GM12878 (cell line): ENCODE measurements at regions not wholly inside any gene's neighbourhood (a gene's known extent, or its start where the extent isn't known, plus 50 kb on each side); places are given as distances from the start of the nearest gene placed in this dataset.

Source experiments
- ATAC-seq: fragments of 200-7000 bp; cut with Tn5 transposase; 3 replicates; pipeline ENCODE4 v1.9.1; 2020; ENCODE audit warnings: mild to moderate bottlenecking, moderate library complexity
- BruUV-seq: library from RNA; stranded (reverse); fragments of 400-500 nt; replicated peaks from 2 replicates; lab custom pipeline; 2021; lab: Mats Ljungman, UMichigan
- CTCF ChIA-PET: fragments of 300-600 bp; sonication (Branson Sonifier 250); formaldehyde crosslinking; extraction: SDS; loops from one replicate; lab custom pipeline; 2021; ENCODE audit warnings: inconsistent platforms; lab: Yijun Ruan, JAX
- POLR2A ChIA-PET: fragments of 350-600 bp; formaldehyde crosslinking; extraction: SDS; loops from one replicate; lab custom pipeline; 2021; ENCODE audit warnings: inconsistent platforms; lab: Charles Lee
- RAD21 ChIA-PET: fragments of 300-600 bp; sonication (Branson Sonifier 250); formaldehyde crosslinking; loops from one replicate; lab custom pipeline; 2023; ENCODE audit warnings: antibody characterized with exemption; ENCODE audit not compliant: unreplicated experiment; lab: Charles Lee
- SMC1A ChIA-PET: fragments of 300-600 bp; sonication (Branson Sonifier 250); formaldehyde crosslinking; loops from one replicate; lab custom pipeline; 2023; ENCODE audit not compliant: unreplicated experiment, uncharacterized antibody; lab: Charles Lee
- DNase-seq: peaks from one replicate; pipeline ENCODE4 v3.0.0-alpha.2; 2011; ENCODE audit warnings: low read depth, low spot score
- FAIRE-seq: peaks from 3 replicates; lab custom pipeline; 2011; peaks lifted over from hg19 to GRCh38; lab: Jason Lieb, UNC
- H2AFZ ChIP-seq: 2 replicates; pipeline ENCODE4 v1.6.0; 2011; ENCODE audit warnings: low read depth, low read length, control low read depth; ENCODE audit not compliant: control insufficient read depth
- H3K27ac ChIP-seq: 2 replicates; pipeline ENCODE4 v1.5.1; 2011; ENCODE audit warnings: control low read depth; ENCODE audit not compliant: control insufficient read depth, insufficient read depth
- H3K27me3 ChIP-seq, 2 experiments: replicated peaks in 1 of 2; 2 replicates each; pipeline versions ENCODE4 v1.6.0 to v1.6.1; 2011; ENCODE audit warnings: low read length in 1 of 2; ENCODE audit not compliant: control insufficient read depth in 2 of 2, insufficient read depth in 2 of 2
- H3K36me3 ChIP-seq, 2 experiments: 2 replicates each; pipeline ENCODE4 v1.5.1; 2011; ENCODE audit warnings: low read length in 1 of 2; ENCODE audit not compliant: control insufficient read depth in 2 of 2, insufficient read depth in 2 of 2
- H3K4me1 ChIP-seq: 2 replicates; pipeline ENCODE4 v1.6.1; 2011; ENCODE audit warnings: mild to moderate bottlenecking, low read length, moderate library complexity, mixed read lengths; ENCODE audit not compliant: control insufficient read depth, insufficient read depth
- H3K4me2 ChIP-seq: 2 replicates; pipeline ENCODE4 v1.6.0; 2011; ENCODE audit warnings: control low read depth; ENCODE audit not compliant: control insufficient read depth, insufficient read depth
- H3K4me3 ChIP-seq: fragments of 200-600 bp; sonication (generic); 2 replicates; pipeline ENCODE4 v1.5.1; 2016
- H3K79me2 ChIP-seq: 2 replicates; pipeline ENCODE4 v1.6.0; 2011; ENCODE audit warnings: low read length; ENCODE audit not compliant: control insufficient read depth, insufficient read depth
- H3K9ac ChIP-seq: 2 replicates; pipeline ENCODE4 v1.8.0; 2011; ENCODE audit warnings: low read length, control low read depth, mixed read lengths; ENCODE audit not compliant: control insufficient read depth, insufficient read depth
- H3K9me3 ChIP-seq: replicated peaks from 3 replicates; pipeline ENCODE4 v1.5.1; 2011; ENCODE audit warnings: mild to moderate bottlenecking, low read length; ENCODE audit not compliant: control insufficient read depth, insufficient read depth
- H4K20me1 ChIP-seq: 2 replicates; pipeline ENCODE4 v1.6.0; 2011; ENCODE audit not compliant: control insufficient read depth, insufficient read depth
- BCLAF1 ChIP-seq: fragments of 450-650 bp; IDR thresholded peaks from 2 replicates; pipeline ENCODE4 v1.6.1; 2017; ENCODE audit warnings: antibody characterized with exemption, mild to moderate bottlenecking, moderate library complexity
- BRCA1 ChIP-seq: IDR thresholded peaks from 2 replicates; pipeline ENCODE4 v1.6.1; 2011; ENCODE audit warnings: low read depth, low read length, improper control_type of control experiment
- CBFB ChIP-seq: IDR thresholded peaks from 2 replicates; pipeline ENCODE4 v1.6.1; 2016; ENCODE audit warnings: antibody characterized with exemption, low read depth
- FOXM1 ChIP-seq: IDR thresholded peaks from 2 replicates; pipeline ENCODE4 v1.6.1; 2012; ENCODE audit warnings: low read depth, mild to moderate bottlenecking, inconsistent platforms, low read length, moderate library complexity
- HDAC2 ChIP-seq: fragments of 200-600 bp; sonication (generic); IDR thresholded peaks from 2 replicates; pipeline ENCODE4 v1.6.1; 2017
- MYB ChIP-seq: fragments of 150-350 bp; IDR thresholded peaks from 2 replicates; pipeline ENCODE4 v1.6.1; 2014; ENCODE audit warnings: mild to moderate bottlenecking, low read depth, low read length, borderline replicate concordance
- NR2C2 ChIP-seq: IDR thresholded peaks from 2 replicates; pipeline ENCODE4 v1.6.1; 2011; ENCODE audit warnings: borderline replicate concordance, low read depth; ENCODE audit not compliant: control insufficient read depth, insufficient read length
- POLR2A ChIP-seq: IDR thresholded peaks from 2 replicates; pipeline ENCODE4 v1.6.1; 2011; ENCODE audit warnings: low read depth, mild to moderate bottlenecking, low read length
- RB1 ChIP-seq: fragments of 450-650 bp; formaldehyde crosslinking; IDR thresholded peaks from 2 replicates; pipeline ENCODE4 v1.6.1; 2017; ENCODE audit warnings: mild to moderate bottlenecking, borderline replicate concordance
- RUNX3 ChIP-seq: IDR thresholded peaks from 2 replicates; pipeline ENCODE4 v1.6.1; 2012; ENCODE audit warnings: low read length, inconsistent platforms
- TARDBP ChIP-seq: IDR thresholded peaks from 2 replicates; pipeline ENCODE4 v1.6.1; 2016; ENCODE audit warnings: borderline replicate concordance
- ZNF24 ChIP-seq: fragments of 450-650 bp; IDR thresholded peaks from 2 replicates; pipeline ENCODE4 v1.6.1; 2017; ENCODE audit warnings: antibody characterized with exemption, mild to moderate bottlenecking
- WGBS: methylation state at CpG from one replicate; pipeline ENCODE4 v1.1.6; 2016; ENCODE audit warnings: low lambda C conversion rate; ENCODE audit not compliant: insufficient replicate concordance, insufficient coverage; ENCODE audit errors: missing lambda C conversion rate; 5-methylcytosine and 5-hydroxymethylcytosine counted together
- in situ Hi-C: fragments of 300-500 bp; cut with MboI; formaldehyde crosslinking; loops from 9 replicates; pipeline ENCODE4 v1.14.3; 2018; ENCODE audit warnings: mixed read lengths
- intact Hi-C: fragments of 100-400 bp; cut with micrococcal nuclease; formaldehyde crosslinking; loops from one replicate; pipeline ENCODE4 v1.14.2; 2022; ENCODE audit not compliant: unreplicated experiment
- TF ChIP-seq, protein P1 (sequence below): fragments of 450-650 bp; IDR thresholded peaks from 2 replicates; pipeline ENCODE4 v1.6.1; 2016; ENCODE audit warnings: mild to moderate bottlenecking

- SMC1A ChIA-PET = interaction anchor here (1.3 kb wide), 1 partner anchor 21 kb away, joined by 4 read pairs; no protein-coding TSS in a partner anchor
- Histone ChIP-seq H3K79me2 (no peaks in the 10 kb centered on the region), H2AFZ (no peak overlapping the region), H3K4me1 (no peaks in the 10 kb centered on the region), H3K27ac (no peak overlapping the region), H3K4me3 (no peak overlapping the region), H3K36me3 (no peaks in the 10 kb centered on the region), H3K9me3 (no peaks in the 10 kb centered on the region), H3K4me2 (no peak overlapping the region), H3K27me3 (no peaks in the 10 kb centered on the region), H3K9ac (no peak overlapping the region), H4K20me1 (no peaks in the 10 kb centered on the region)
- CTCF ChIA-PET = no interaction called here
- in situ Hi-C loops (no loop called here), intact Hi-C loops (no loop called here)
- no TSS peak for BruUV-seq
- TF ChIP-seq BRCA1 = no peak
- no peak for TF ChIP-seq RUNX3
- TF ChIP-seq FOXM1 = no peak
- TF ChIP-seq RB1 = no peak
- no peak for TF ChIP-seq MYB
- no peak for TF ChIP-seq CBFB
- TF ChIP-seq HDAC2 = no peak
- no peak for TF ChIP-seq TARDBP
- no peak for TF ChIP-seq NR2C2
- no peak for TF ChIP-seq ZNF24
- no peak for TF ChIP-seq BCLAF1
- no peak for TF ChIP-seq POLR2A
- TF ChIP-seq, protein P1, sequence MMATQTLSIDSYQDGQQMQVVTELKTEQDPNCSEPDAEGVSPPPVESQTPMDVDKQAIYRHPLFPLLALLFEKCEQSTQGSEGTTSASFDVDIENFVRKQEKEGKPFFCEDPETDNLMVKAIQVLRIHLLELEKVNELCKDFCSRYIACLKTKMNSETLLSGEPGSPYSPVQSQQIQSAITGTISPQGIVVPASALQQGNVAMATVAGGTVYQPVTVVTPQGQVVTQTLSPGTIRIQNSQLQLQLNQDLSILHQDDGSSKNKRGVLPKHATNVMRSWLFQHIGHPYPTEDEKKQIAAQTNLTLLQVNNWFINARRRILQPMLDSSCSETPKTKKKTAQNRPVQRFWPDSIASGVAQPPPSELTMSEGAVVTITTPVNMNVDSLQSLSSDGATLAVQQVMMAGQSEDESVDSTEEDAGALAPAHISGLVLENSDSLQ = no peak
- DNase-seq (no peak), ATAC-seq (no peak), FAIRE-seq (no peak)
- POLR2A ChIA-PET = no interaction called here
- 5% methylated on average over 2 of the region's 2 CpGs for WGBS
- RAD21 ChIA-PET = no interaction called here
Measured at GRCh38 chr3:82883072-82883471, 1121.6 kb upstream of the GBE1 start.
